PC-9 (cell line): ENCODE measurements at regions not wholly inside any gene's neighbourhood (a gene's known extent, or its start where the extent isn't known, plus 50 kb on each side); places are given as distances from the start of the nearest gene placed in this dataset.

Source experiments
- CTCF ChIP-seq: fragments of 200-600 bp; sonication (generic); conservative IDR thresholded peaks from 2 replicates; pipeline ENCODE4 v1.6.1; 2017; ENCODE audit warnings: mixed run types, antibody characterized with exemption, mild to moderate bottlenecking, moderate library complexity
- EZH2 ChIP-seq: fragments of 200-600 bp; sonication (generic); IDR thresholded peaks from 2 replicates; pipeline ENCODE4 v1.8.0; 2017; ENCODE audit warnings: antibody characterized with exemption, low read depth

GRCh38 chr14:42931308-42931707, 1324.6 kb downstream of the LRFN5 start:
- TF ChIP-seq EZH2 (no peak), CTCF (no peak)
